ENCODE measurements at regions not wholly inside any gene's neighbourhood (a gene's known extent, or its start where the extent isn't known, plus 50 kb on each side); places are given as distances from the start of the nearest gene placed in this dataset.

GRCh38 chr7:115722302-115722977 lies 308.1 kb downstream of the TFEC start:
- TF ChIP-seq POLR2A (IDR thresholded peaks at IDR 0.05) = no peak
- no peak for TF ChIP-seq CTCF (IDR thresholded peaks at IDR 0.05)

Measured in ovary (tissue), 3 donors.